Limb (tissue), 2 donors: ENCODE measurements at regions not wholly inside any gene's neighbourhood (a gene's known extent, or its start where the extent isn't known, plus 50 kb on each side); places are given as distances from the start of the nearest gene placed in this dataset.

Source experiments
- DNase-seq, 2 donors: peaks; one replicate each; pipeline ENCODE4 v3.0.0-alpha.2; 2016; ENCODE audit errors: extremely low spot score in 2 of 2

- no peak for DNase-seq
Observed at GRCh38 chr9:111985315-111985714, 88.7 kb downstream of the UGCG start.

DNA sequence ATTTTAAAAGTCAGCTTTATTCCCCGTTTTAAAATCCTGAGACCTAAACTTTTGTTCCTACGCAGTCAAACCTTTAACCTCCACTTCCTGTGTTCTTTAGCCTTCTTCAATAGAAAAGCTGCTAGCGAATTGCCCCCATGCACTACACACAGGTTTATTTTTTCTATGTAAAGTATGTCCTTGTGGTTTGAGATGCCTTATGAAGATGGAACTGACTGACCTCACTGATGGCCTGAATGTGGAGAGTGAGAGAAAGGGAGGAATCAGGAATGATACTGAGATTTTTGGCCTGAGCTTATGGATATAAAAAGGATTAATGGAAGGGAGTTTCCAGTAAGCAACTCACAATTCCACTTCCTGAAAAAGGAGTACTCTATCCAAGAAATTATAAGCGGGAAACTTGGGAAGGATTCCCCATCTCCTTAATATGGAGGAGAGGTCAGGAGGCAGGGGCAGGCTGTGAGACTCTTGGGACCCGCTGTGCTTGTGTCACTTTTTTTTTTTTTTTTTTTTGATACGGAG, 89.5 kb downstream of the UGCG start:
- peak in 1 of 2 donors; percentile 21 for DNase-seq
